ENCODE measurements at regions not wholly inside any gene's neighbourhood (a gene's known extent, or its start where the extent isn't known, plus 50 kb on each side); places are given as distances from the start of the nearest gene placed in this dataset.

DNA sequence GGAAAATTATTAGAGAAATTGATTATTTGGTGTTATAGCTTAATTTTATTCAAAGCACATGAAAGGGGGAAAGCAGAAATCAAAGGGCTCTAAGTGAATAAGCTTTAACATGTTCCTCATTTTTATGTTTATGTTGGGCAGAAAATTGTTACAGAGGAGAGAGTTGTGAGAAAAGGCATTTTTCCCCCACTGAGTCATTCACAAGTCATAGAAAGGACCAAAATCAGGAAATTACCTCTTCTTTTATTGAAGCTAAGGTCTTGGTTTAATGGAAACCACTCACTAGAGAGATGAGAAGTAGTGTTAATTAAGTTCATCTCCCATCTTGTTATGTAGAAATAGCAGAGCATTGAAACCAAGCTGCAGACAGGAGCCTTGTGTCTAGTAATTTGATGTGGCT is 175.3 kb upstream of the THUMPD2 start:
- TF ChIP-seq FOXA1 (IDR thresholded peaks at IDR 0.05): no peak
- no peak for TF ChIP-seq FOXK2 (IDR thresholded peaks at IDR 0.05)
- TF ChIP-seq NFRKB (IDR thresholded peaks at IDR 0.05): no peak
- no peak for TF ChIP-seq BHLHE40 (IDR thresholded peaks at IDR 0.05; ENCODE audit: borderline replicate concordance)
- no peak for TF ChIP-seq ZNF384 (IDR thresholded peaks at IDR 0.05)
- no peak for TF ChIP-seq L3MBTL2 (conservative IDR thresholded peaks at IDR 0.05)
- POLR2A ChIA-PET: no interaction called here
- CTCF ChIA-PET: no interaction called here
- DNase-seq (ENCODE audit: extremely low spot score): no peak

DNA sequence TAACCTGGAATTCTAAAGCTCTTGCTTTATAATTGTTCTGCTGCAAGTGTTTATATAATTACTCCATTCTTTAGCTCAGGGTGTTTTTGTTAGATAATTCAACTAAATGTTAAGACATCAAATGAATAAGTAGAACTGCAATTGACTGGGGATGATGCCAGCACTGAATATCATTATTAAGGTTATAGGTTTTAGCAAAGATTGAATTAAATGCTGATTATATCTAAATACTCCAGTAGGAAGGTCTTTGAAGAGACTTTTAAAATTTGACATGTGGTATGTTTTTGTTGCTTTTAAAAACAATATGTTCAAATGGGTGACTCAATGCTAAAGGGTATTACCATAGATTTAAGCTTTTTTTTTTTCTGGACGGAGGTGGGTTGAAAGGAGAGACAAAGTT is 170.1 kb upstream of the THUMPD2 start:
- DNase-seq (ENCODE audit: extremely low spot score): no peak
- ChIA-PET CTCF (no interaction called here), POLR2A (no interaction called here)
- TF ChIP-seq LEF1 (IDR thresholded peaks at IDR 0.05; ENCODE audit: borderline replicate concordance) (no peak), ARNT (IDR thresholded peaks at IDR 0.05) (no peak), SUZ12 (IDR thresholded peaks at IDR 0.05) (no peak), ZNF384 (IDR thresholded peaks at IDR 0.05) (no peak), FOXK2 (IDR thresholded peaks at IDR 0.05) (no peak), FOXA1 (IDR thresholded peaks at IDR 0.05) (no peak), TARDBP (IDR thresholded peaks at IDR 0.05) (no peak), CTBP1 (IDR thresholded peaks at IDR 0.05; ENCODE audit: borderline replicate concordance) (no peak)
- TF ChIP-seq, protein P1, sequence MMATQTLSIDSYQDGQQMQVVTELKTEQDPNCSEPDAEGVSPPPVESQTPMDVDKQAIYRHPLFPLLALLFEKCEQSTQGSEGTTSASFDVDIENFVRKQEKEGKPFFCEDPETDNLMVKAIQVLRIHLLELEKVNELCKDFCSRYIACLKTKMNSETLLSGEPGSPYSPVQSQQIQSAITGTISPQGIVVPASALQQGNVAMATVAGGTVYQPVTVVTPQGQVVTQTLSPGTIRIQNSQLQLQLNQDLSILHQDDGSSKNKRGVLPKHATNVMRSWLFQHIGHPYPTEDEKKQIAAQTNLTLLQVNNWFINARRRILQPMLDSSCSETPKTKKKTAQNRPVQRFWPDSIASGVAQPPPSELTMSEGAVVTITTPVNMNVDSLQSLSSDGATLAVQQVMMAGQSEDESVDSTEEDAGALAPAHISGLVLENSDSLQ (IDR thresholded peaks at IDR 0.05): no peak

DNA sequence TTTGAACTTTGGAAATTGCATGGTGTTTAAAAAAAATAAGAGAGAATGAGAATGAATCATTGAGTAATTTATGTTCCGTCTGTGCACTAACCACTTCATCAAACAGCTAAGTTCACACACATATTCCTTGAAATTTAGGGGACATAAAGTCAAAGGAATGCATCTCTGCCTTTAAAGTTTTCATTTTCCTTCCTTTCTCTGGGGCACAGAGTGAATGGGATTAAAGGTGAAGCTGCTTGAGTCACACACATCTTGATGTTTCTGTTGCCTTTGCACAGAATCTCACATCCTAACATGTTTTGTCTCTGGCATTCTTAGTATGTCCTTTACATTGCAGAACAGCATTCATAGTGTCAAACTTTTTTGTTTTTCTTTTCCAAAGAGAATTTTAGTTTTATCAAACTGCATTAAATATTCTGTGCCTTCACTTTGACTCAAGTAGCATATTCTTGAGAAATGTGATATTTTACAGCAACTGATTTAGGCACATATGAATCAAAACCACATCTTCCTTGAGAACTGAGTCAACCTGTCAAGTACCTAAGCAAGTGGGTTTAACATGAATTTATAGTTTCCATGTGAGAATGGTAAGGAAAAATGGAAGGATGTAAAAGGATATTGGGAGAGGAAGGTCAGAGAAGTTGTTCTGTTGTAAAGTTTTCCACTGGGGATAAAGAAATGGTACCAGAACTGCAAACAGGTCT is 169.1 kb upstream of the THUMPD2 start:
- CTCF ChIA-PET: no interaction called here
- POLR2A ChIA-PET: no interaction called here

DNA sequence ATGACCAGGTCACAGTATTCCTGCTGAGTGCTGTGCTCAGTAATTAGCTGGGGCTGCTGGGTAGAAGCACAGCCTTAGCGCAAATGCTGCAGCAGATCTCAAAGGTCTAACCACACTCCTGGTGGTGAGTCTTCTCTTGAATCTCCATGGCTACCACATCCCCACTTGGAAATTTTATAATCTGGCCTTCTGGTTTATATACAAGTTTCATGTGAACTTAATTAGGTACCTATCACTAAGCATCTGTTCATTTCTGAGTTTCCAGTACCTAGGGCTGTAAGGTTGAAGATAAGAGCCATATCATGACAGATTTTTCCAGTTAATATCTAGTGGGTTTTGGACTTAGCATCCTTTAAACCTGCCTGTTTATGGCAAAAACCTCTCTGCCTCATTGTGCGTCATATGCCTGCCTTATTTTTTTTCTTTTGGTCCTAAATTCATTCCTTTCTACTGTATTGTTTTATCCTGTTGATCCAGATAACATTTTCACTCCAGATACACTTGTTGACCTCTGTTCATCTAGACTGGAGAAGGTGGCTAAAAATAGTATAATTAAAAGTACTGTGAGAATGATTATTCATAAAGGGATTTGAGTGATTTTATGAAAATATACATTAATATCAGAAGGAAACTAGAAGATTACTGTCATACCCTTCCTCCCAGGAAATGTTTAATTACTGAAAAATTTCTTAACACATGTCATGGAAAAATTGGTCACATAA is 168.4 kb upstream of the THUMPD2 start:
- no peak for DNase-seq (ENCODE audit: extremely low spot score)
- TF ChIP-seq CTBP1 (IDR thresholded peaks at IDR 0.05; ENCODE audit: borderline replicate concordance): no peak
- ChIA-PET POLR2A (no interaction called here), CTCF (no interaction called here)

More for the DNA sequence above, 169.1 kb upstream of the THUMPD2 start:
- DNase-seq (ENCODE audit: extremely low spot score): no peak
- TF ChIP-seq ZNF384 (IDR thresholded peaks at IDR 0.05) (no peak), CTBP1 (IDR thresholded peaks at IDR 0.05; ENCODE audit: borderline replicate concordance) (no peak), TARDBP (IDR thresholded peaks at IDR 0.05) (no peak), FOXA1 (IDR thresholded peaks at IDR 0.05) (no peak), ELF4 (IDR thresholded peaks at IDR 0.05) (no peak)

DNA sequence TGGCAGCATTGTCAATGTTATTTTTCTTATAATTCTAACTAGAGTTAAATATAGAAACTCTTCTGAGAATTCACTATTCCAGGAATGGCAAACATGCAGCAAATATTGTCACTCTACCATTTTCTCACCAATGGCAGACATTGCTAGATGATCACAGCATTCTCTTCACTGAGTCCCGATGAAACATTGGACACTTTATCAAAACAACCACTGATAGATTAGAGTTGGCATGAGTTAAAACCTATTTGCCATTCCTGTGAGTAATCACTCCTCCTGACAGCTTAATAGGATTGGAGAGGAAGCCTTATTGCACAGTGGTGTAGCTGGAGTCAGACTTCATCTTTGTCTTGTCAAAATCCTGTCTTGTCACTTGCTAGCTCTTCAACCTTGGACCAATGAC is 163.9 kb upstream of the THUMPD2 start:
- TF ChIP-seq LEF1 (IDR thresholded peaks at IDR 0.05; ENCODE audit: borderline replicate concordance): no peak
- no peak for TF ChIP-seq ARNT (IDR thresholded peaks at IDR 0.05)
- no peak for TF ChIP-seq ELF4 (IDR thresholded peaks at IDR 0.05)
- TF ChIP-seq ZNF384 (IDR thresholded peaks at IDR 0.05): no peak
- TF ChIP-seq BHLHE40 (IDR thresholded peaks at IDR 0.05; ENCODE audit: borderline replicate concordance): no peak
- TF ChIP-seq FOXM1 (IDR thresholded peaks at IDR 0.05; ENCODE audit: borderline replicate concordance): no peak
- TF ChIP-seq HDGF (IDR thresholded peaks at IDR 0.05; ENCODE audit: borderline replicate concordance): no peak
- TF ChIP-seq FOXA1 (IDR thresholded peaks at IDR 0.05): no peak
- no peak for TF ChIP-seq CTBP1 (IDR thresholded peaks at IDR 0.05; ENCODE audit: borderline replicate concordance)
- no peak for TF ChIP-seq SP1 (IDR thresholded peaks at IDR 0.05)
- TF ChIP-seq TARDBP (IDR thresholded peaks at IDR 0.05): no peak
- TF ChIP-seq, protein P1 (IDR thresholded peaks at IDR 0.05): no peak
- no peak for TF ChIP-seq FOXK2 (IDR thresholded peaks at IDR 0.05)
- no peak for TF ChIP-seq L3MBTL2 (conservative IDR thresholded peaks at IDR 0.05)
- TF ChIP-seq SUZ12 (IDR thresholded peaks at IDR 0.05): no peak
- TF ChIP-seq NFRKB (IDR thresholded peaks at IDR 0.05): no peak
- POLR2A ChIA-PET: no interaction called here
- no peak for DNase-seq (ENCODE audit: extremely low spot score)
- CTCF ChIA-PET: no interaction called here

DNA sequence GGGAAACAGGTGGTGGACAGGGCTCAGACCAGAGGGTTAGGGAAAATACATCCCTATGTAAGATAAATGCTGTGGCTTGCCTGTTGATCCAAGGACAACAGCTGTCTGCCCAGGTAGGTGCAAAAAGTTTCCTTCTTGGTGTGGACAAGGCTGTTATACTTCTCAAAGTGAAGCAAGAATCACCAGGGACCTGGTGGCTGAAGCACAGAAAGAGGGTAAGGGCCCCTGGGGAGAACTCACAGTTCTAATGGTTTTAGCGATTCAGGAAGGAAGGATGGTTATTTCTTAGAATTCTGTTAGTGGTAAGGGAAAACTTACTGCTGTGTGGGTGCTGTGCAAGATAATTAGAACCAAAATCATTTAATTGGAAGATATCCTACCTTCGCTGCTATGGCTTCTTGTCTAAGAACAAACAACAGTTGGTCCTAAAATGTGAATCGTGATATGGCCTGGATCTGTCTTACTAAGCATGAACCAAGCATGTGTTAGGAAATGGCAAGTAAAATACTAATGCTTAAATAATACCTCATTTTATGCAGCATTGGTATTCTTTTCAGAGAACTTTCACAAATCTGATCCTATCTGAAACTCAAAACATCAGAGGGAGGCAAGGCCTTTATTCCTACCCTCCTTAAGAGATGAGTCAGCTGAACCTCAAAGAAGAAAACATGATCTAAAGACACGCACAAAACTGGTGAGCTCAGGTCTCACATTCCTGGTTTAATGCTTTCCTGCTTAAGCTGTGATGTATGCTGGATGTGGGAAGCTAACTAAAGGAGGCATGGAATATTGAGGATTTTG is 159.2 kb upstream of the THUMPD2 start:
- DNase-seq (ENCODE audit: extremely low spot score): no peak
- POLR2A ChIA-PET: no interaction called here
- no peak for TF ChIP-seq TARDBP (IDR thresholded peaks at IDR 0.05)
- TF ChIP-seq, protein P1 (IDR thresholded peaks at IDR 0.05): no peak
- no peak for TF ChIP-seq L3MBTL2 (conservative IDR thresholded peaks at IDR 0.05)
- no peak for TF ChIP-seq FOXK2 (IDR thresholded peaks at IDR 0.05)
- TF ChIP-seq NFRKB (IDR thresholded peaks at IDR 0.05): no peak
- no peak for TF ChIP-seq ARNT (IDR thresholded peaks at IDR 0.05)
- TF ChIP-seq HDGF (IDR thresholded peaks at IDR 0.05; ENCODE audit: borderline replicate concordance): no peak
- no peak for TF ChIP-seq LEF1 (IDR thresholded peaks at IDR 0.05; ENCODE audit: borderline replicate concordance)
- TF ChIP-seq CTBP1 (IDR thresholded peaks at IDR 0.05; ENCODE audit: borderline replicate concordance): no peak
- no peak for TF ChIP-seq FOXM1 (IDR thresholded peaks at IDR 0.05; ENCODE audit: borderline replicate concordance)
- TF ChIP-seq SP1 (IDR thresholded peaks at IDR 0.05): no peak
- CTCF ChIA-PET: no interaction called here
